IMR-90 (cell line): ENCODE measurements at regions not wholly inside any gene's neighbourhood (a gene's known extent, or its start where the extent isn't known, plus 50 kb on each side); places are given as distances from the start of the nearest gene placed in this dataset.
A peak's percentile ranks its signal among the peaks of the same experiment; 100 is the strongest.

Experiments
- ATAC-seq: fragments of 200-7000 bp; cut with Tn5 transposase; 2 replicates; pipeline ENCODE4 v1.9.1; 2020; ENCODE audit warnings: low read depth, mild to moderate bottlenecking, moderate library complexity
- BruUV-seq: library from RNA; stranded (reverse); fragments of 400-500 nt; replicated peaks from 2 replicates; lab custom pipeline; 2021; lab: Mats Ljungman, UMichigan
- CTCF ChIA-PET: fragments of 300-600 bp; formaldehyde crosslinking; extraction: SDS; loops from one replicate; lab custom pipeline; 2021; ENCODE audit warnings: antibody characterized with exemption; lab: Yijun Ruan, JAX
- POLR2A ChIA-PET: fragments of 300-600 bp; sonication (Branson Sonifier 250); formaldehyde crosslinking; loops from one replicate; lab custom pipeline; 2022; ENCODE audit warnings: antibody characterized with exemption; ENCODE audit not compliant: unreplicated experiment; lab: Charles Lee
- DNase-seq: peaks from one replicate; pipeline ENCODE4 v3.0.0; 2013
- H2AFZ ChIP-seq: replicated peaks from 2 replicates; pipeline ENCODE3; 2013; ENCODE audit warnings: low read length, mild to moderate bottlenecking; ENCODE audit not compliant: poor library complexity
- H2AK5ac ChIP-seq: 2 replicates; pipeline ENCODE4 v1.6.1; 2013; ENCODE audit warnings: low read depth, low read length, inconsistent platforms
- H2AK9ac ChIP-seq: replicated peaks from 2 replicates; pipeline ENCODE3; 2013; ENCODE audit warnings: mild to moderate bottlenecking, low read depth, low read length, moderate library complexity; ENCODE audit not compliant: poor library complexity
- H2BK120ac ChIP-seq: 2 replicates; pipeline ENCODE4 v1.6.1; 2013; ENCODE audit warnings: low read depth, low read length, inconsistent platforms
- H2BK15ac ChIP-seq: 3 replicates; pipeline ENCODE4 v1.6.1; 2013; ENCODE audit warnings: low read depth, low read length, inconsistent platforms
- H2BK20ac ChIP-seq: 2 replicates; pipeline ENCODE4 v1.6.1; 2013; ENCODE audit warnings: low read depth, mild to moderate bottlenecking, inconsistent platforms, low read length, moderate library complexity
- H2BK5ac ChIP-seq: 2 replicates; pipeline ENCODE4 v1.6.1; 2013; ENCODE audit warnings: mild to moderate bottlenecking, low read depth, low read length, inconsistent platforms; ENCODE audit not compliant: poor library complexity, severe bottlenecking
- H3K14ac ChIP-seq: replicated peaks from 2 replicates; pipeline ENCODE4 v1.6.1; 2013; ENCODE audit warnings: low read depth, low read length, inconsistent platforms
- H3K18ac ChIP-seq: 2 replicates; pipeline ENCODE4 v1.6.1; 2013; ENCODE audit warnings: low read depth, low read length, control low read depth
- H3K23ac ChIP-seq: 2 replicates; pipeline ENCODE4 v1.6.1; 2013; ENCODE audit warnings: low read depth, low read length, inconsistent platforms
- H3K27ac ChIP-seq: 2 replicates; pipeline ENCODE4 v1.5.1; 2013; ENCODE audit warnings: mild to moderate bottlenecking, control low read depth, low read length; ENCODE audit not compliant: insufficient read depth
- H3K27me3 ChIP-seq: 2 replicates; pipeline ENCODE4 v1.6.1; 2013; ENCODE audit warnings: low read length; ENCODE audit not compliant: control insufficient read depth, insufficient read depth
- H3K36me3 ChIP-seq: 2 replicates; pipeline ENCODE4 v1.6.1; 2013; ENCODE audit warnings: low read length, mixed read lengths; ENCODE audit not compliant: control insufficient read depth, insufficient read depth
- H3K4ac ChIP-seq: 2 replicates; pipeline ENCODE4 v1.6.1; 2013; ENCODE audit warnings: low read depth, low read length, inconsistent platforms
- H3K4me1 ChIP-seq: 2 replicates; pipeline ENCODE4 v1.6.1; 2013; ENCODE audit warnings: low read length, mixed read lengths; ENCODE audit not compliant: control insufficient read depth, insufficient read depth
- H3K4me2 ChIP-seq: 2 replicates; pipeline ENCODE4 v1.6.1; 2013; ENCODE audit warnings: low read depth, mild to moderate bottlenecking, control low read depth, low read length, moderate library complexity
- H3K4me3 ChIP-seq: 2 replicates; pipeline ENCODE4 v1.5.1; 2013; ENCODE audit warnings: low read depth, mild to moderate bottlenecking, control low read depth, low read length, moderate library complexity; ENCODE audit not compliant: insufficient read depth
- H3K56ac ChIP-seq: 2 replicates; pipeline ENCODE4 v1.6.1; 2013; ENCODE audit warnings: low read length, inconsistent platforms; ENCODE audit not compliant: insufficient read depth; ENCODE audit errors: extremely low read depth
- H3K79me1 ChIP-seq, 2 experiments: 2 replicates each; pipeline ENCODE4 v1.6.1; 2013; ENCODE audit warnings: low read length in 2 of 2, inconsistent platforms in 1 of 2, low read depth in 1 of 2
- H3K9ac ChIP-seq: 2 replicates; pipeline ENCODE4 v1.6.1; 2013; ENCODE audit warnings: low read depth, low read length, control low read depth
- H3K9me1 ChIP-seq: 2 replicates; pipeline ENCODE4 v1.6.1; 2013; ENCODE audit warnings: low read length, inconsistent platforms; ENCODE audit not compliant: insufficient read depth
- H3K9me3 ChIP-seq: 2 replicates; pipeline ENCODE4 v1.6.1; 2013; ENCODE audit warnings: low read length; ENCODE audit not compliant: control insufficient read depth, insufficient read depth
- H4K20me1 ChIP-seq: 2 replicates; pipeline ENCODE4 v1.6.1; 2013; ENCODE audit warnings: low read length, inconsistent platforms; ENCODE audit not compliant: insufficient read depth
- H4K5ac ChIP-seq: 2 replicates; pipeline ENCODE4 v1.6.1; 2013; ENCODE audit warnings: mild to moderate bottlenecking, low read depth, low read length, control low read depth
- H4K8ac ChIP-seq, 2 experiments: 2 replicates each; pipeline ENCODE4 v1.6.1; 2013; ENCODE audit warnings: low read depth in 2 of 2, low read length in 2 of 2, control low read depth in 1 of 2, inconsistent platforms in 1 of 2
- H4K91ac ChIP-seq: 2 replicates; pipeline ENCODE4 v1.6.1; 2013; ENCODE audit warnings: low read depth, low read length, inconsistent platforms; ENCODE audit not compliant: insufficient read depth
- CEBPB ChIP-seq: IDR thresholded peaks from 2 replicates; pipeline ENCODE4 v1.6.1; 2012; ENCODE audit warnings: low read depth, low read length, improper control_type of control experiment
- CTCF ChIP-seq: conservative IDR thresholded peaks from 2 replicates; pipeline ENCODE4 v1.5.1; 2012; ENCODE audit warnings: mild to moderate bottlenecking, low read depth, low read length, improper control_type of control experiment
- MAZ ChIP-seq: IDR thresholded peaks from 2 replicates; pipeline ENCODE4 v1.6.1; 2012; ENCODE audit warnings: low read depth, mild to moderate bottlenecking, low read length, improper control_type of control experiment, moderate library complexity, borderline replicate concordance
- MXI1 ChIP-seq: IDR thresholded peaks from 2 replicates; pipeline ENCODE4 v1.6.1; 2012; ENCODE audit warnings: low read depth, mild to moderate bottlenecking, low read length, moderate library complexity, borderline replicate concordance
- NFE2L2 ChIP-seq: fragments of 150-350 bp; IDR thresholded peaks from 2 replicates; pipeline ENCODE4 v1.6.1; 2016; ENCODE audit warnings: low read depth, mild to moderate bottlenecking, low read length
- RAD21 ChIP-seq: IDR thresholded peaks from 2 replicates; pipeline ENCODE4 v1.6.1; 2012; ENCODE audit warnings: low read length, improper control_type of control experiment
- SMC3 ChIP-seq: fragments of 150-350 bp; IDR thresholded peaks from 2 replicates; pipeline ENCODE4 v1.6.1; 2016; ENCODE audit warnings: low read depth, mild to moderate bottlenecking, antibody characterized with exemption, low read length, moderate library complexity
- WGBS, 2 experiments: methylation state at CpG; one replicate each; pipeline versions ENCODE4 v1.1.5 to v1.1.7; 2013; ENCODE audit warnings: missing lambda C conversion rate in 2 of 2; ENCODE audit not compliant: insufficient read length in 1 of 2; ENCODE audit errors: extremely low coverage in 2 of 2; 5-methylcytosine and 5-hydroxymethylcytosine counted together
- dilution Hi-C: fragments of 300-500 bp; cut with HindIII; formaldehyde crosslinking; loops from one replicate; pipeline ENCODE4 v1.14.3; 2018; ENCODE audit warnings: low sequenced_read_pairs; ENCODE audit not compliant: unreplicated experiment
- in situ Hi-C: fragments of 300-500 bp; cut with MboI; formaldehyde crosslinking; loops from 3 replicates; pipeline ENCODE4 v1.14.3; 2019; ENCODE audit warnings: low sequenced_read_pairs, inconsistent platforms, mixed read lengths
- intact Hi-C: fragments of 100-400 bp; cut with micrococcal nuclease; formaldehyde crosslinking; loops from 2 replicates; pipeline ENCODE4 v1.10.0; 2022

GRCh38 chr20:4413314-4414049 lies 164.4 kb upstream of the ADRA1D start:
- in situ Hi-C loops (no loop called here), dilution Hi-C loops (no loop called here), intact Hi-C loops (no loop called here)
- no peak overlapping the region for H3K23ac ChIP-seq
- H3K9ac ChIP-seq, result no peak overlapping the region
- H2BK5ac ChIP-seq, result no peak overlapping the region
- H3K9me1 ChIP-seq, result no peaks in the 10 kb centered on the region
- H3K18ac ChIP-seq, result no peak overlapping the region
- DNase-seq (no peak), ATAC-seq (no peak)
- H3K4me1 ChIP-seq, result no peaks in the 10 kb centered on the region
- TF ChIP-seq RAD21, result no peak
- TF ChIP-seq NFE2L2, result no peak
- no peak for TF ChIP-seq MAZ
- TF ChIP-seq MXI1, result no peak
- peak; percentile 31; the same call in 1 of the 2 replicates for TF ChIP-seq CEBPB
- no peak for TF ChIP-seq SMC3
- TF ChIP-seq CTCF, result no peak
- ChIA-PET CTCF (no interaction called here), POLR2A (no interaction called here)
- BruUV-seq, result no TSS peak
- H3K27ac ChIP-seq, result no peak overlapping the region
- no peaks in the 10 kb centered on the region for H3K9me3 ChIP-seq
- H3K14ac ChIP-seq, result no peak overlapping the region
- H2BK120ac ChIP-seq, result no peak overlapping the region
- H4K5ac ChIP-seq, result no peak overlapping the region
- H3K36me3 ChIP-seq, result no peaks in the 10 kb centered on the region
- H4K91ac ChIP-seq, result no peak overlapping the region
- H4K8ac ChIP-seq, result no peak overlapping the region
- peaks cover 3% of the 10 kb centered on the region for H3K27me3 ChIP-seq
- no peaks in the 10 kb centered on the region for H3K79me1 ChIP-seq
- no peak overlapping the region for H3K4me2 ChIP-seq
- no peak overlapping the region for H2AK9ac ChIP-seq
- H4K20me1 ChIP-seq, result no peaks in the 10 kb centered on the region
- H2AK5ac ChIP-seq, result no peak overlapping the region
- 70% methylated on average over 5 of the region's 8 CpGs; no CpG with 5 or more reads in 1 of the 2 experiments for WGBS, 2 experiments
- no peak overlapping the region for H2BK20ac ChIP-seq
- H3K56ac ChIP-seq, result no peak overlapping the region
- H3K4ac ChIP-seq, result no peak overlapping the region
- H3K4me3 ChIP-seq, result no peak overlapping the region
- H2BK15ac ChIP-seq, result no peak overlapping the region
- H2AFZ ChIP-seq, result no peak overlapping the region
